Endothelial cell of umbilical vein (primary cell): ENCODE measurements at regions not wholly inside any gene's neighbourhood (a gene's known extent, or its start where the extent isn't known, plus 50 kb on each side); places are given as distances from the start of the nearest gene placed in this dataset.
A peak's percentile ranks its signal among the peaks of the same experiment; 100 is the strongest.

Source experiments
- BruUV-seq: library from RNA; stranded (reverse); fragments of 400-500 nt; replicated peaks from 2 replicates; lab custom pipeline; 2021; lab: Mats Ljungman, UMichigan
- CTCF ChIA-PET: fragments of 300-600, 350-600 bp; sonication (Branson Sonifier 250); formaldehyde crosslinking; loops from one replicate; lab custom pipeline; 2021; ENCODE audit warnings: antibody characterized with exemption, inconsistent platforms; lab: Charles Lee
- POLR2A ChIA-PET: fragments of 300-600, 350-600 bp; sonication (Branson Sonifier 250); formaldehyde crosslinking; loops from one replicate; lab custom pipeline; 2021; ENCODE audit warnings: antibody characterized with exemption, inconsistent platforms; lab: Charles Lee
- DNase-seq: peaks from one replicate; pipeline ENCODE4 v3.0.0-alpha.2; 2011; ENCODE audit warnings: low read depth, low spot score
- FAIRE-seq: peaks from 2 replicates; lab custom pipeline; 2011; peaks lifted over from hg19 to GRCh38; lab: Jason Lieb, UNC
- H2AFZ ChIP-seq: 2 replicates; pipeline ENCODE4 v1.6.0; 2012; ENCODE audit warnings: low read depth, low read length, control low read depth, inconsistent platforms
- H3K27ac ChIP-seq: 2 replicates; pipeline ENCODE4 v1.5.1; 2011; ENCODE audit warnings: low read depth, mild to moderate bottlenecking, control low read depth, low read length, moderate library complexity; ENCODE audit not compliant: insufficient read depth
- H3K27me3 ChIP-seq, 2 experiments: 2 replicates each; pipeline versions ENCODE4 v1.6.0 to v1.6.1; 2011; ENCODE audit warnings: low read length in 2 of 2, mixed read lengths in 1 of 2; ENCODE audit not compliant: control insufficient read depth in 2 of 2, insufficient read depth in 2 of 2
- H3K36me3 ChIP-seq, 2 experiments: 2 replicates in 1 of 2; 3 replicates in 1 of 2; pipeline ENCODE4 v1.5.1; 2011; ENCODE audit warnings: low read length in 2 of 2, mild to moderate bottlenecking in 1 of 2, moderate library complexity in 1 of 2; ENCODE audit not compliant: control insufficient read depth in 2 of 2, insufficient read depth in 2 of 2; ENCODE audit errors: extremely low read depth in 1 of 2
- H3K4me1 ChIP-seq: 3 replicates; pipeline ENCODE4 v1.5.1; 2011; ENCODE audit warnings: mild to moderate bottlenecking, low read length; ENCODE audit not compliant: control insufficient read depth, insufficient read depth; ENCODE audit errors: extremely low read depth
- H3K4me2 ChIP-seq: 2 replicates; pipeline ENCODE4 v1.6.1; 2011; ENCODE audit warnings: low read length, control low read depth, mixed read lengths; ENCODE audit not compliant: insufficient read depth
- H3K4me3 ChIP-seq, 3 experiments: fragments of 200-600 bp in 1 of 3; sonication (generic), shearing (Covaris generic) in 1 of 3; replicated peaks in 1 of 3; 2 replicates each; pipeline ENCODE4 v1.5.1; 2011 to 2016; ENCODE audit warnings: control low read depth in 3 of 3, low read length in 3 of 3, mild to moderate bottlenecking in 2 of 3, inconsistent platforms in 1 of 3, low read depth in 1 of 3, moderate library complexity in 1 of 3; ENCODE audit not compliant: insufficient read depth in 1 of 3
- H3K79me2 ChIP-seq: 2 replicates; pipeline ENCODE4 v1.6.0; 2012; ENCODE audit warnings: low read length, inconsistent platforms; ENCODE audit not compliant: control insufficient read depth, insufficient read depth
- H3K9ac ChIP-seq: replicated peaks from 2 replicates; pipeline ENCODE3; 2011; ENCODE audit warnings: low read length, control low read depth; ENCODE audit not compliant: insufficient read depth; ENCODE audit errors: extremely low read depth
- H3K9me1 ChIP-seq: replicated peaks from 3 replicates; pipeline ENCODE4 v1.6.0; 2011; ENCODE audit warnings: mild to moderate bottlenecking, low read length; ENCODE audit not compliant: control insufficient read depth, insufficient read depth; ENCODE audit errors: extremely low read depth
- H3K9me3 ChIP-seq: replicated peaks from 2 replicates; pipeline ENCODE4 v1.5.1; 2012; ENCODE audit warnings: low read length, inconsistent platforms; ENCODE audit not compliant: control insufficient read depth, insufficient read depth
- H4K20me1 ChIP-seq: replicated peaks from 2 replicates; pipeline ENCODE3; 2011; ENCODE audit warnings: mild to moderate bottlenecking, low read length; ENCODE audit not compliant: control insufficient read depth, insufficient read depth; ENCODE audit errors: extremely low read depth
- GATA2 ChIP-seq: IDR thresholded peaks from 2 replicates; pipeline ENCODE4 v1.7.0; 2011; ENCODE audit warnings: low read depth, mild to moderate bottlenecking, moderate library complexity, mixed read lengths, low read length; ENCODE audit not compliant: insufficient read length, insufficient read depth
- JUN ChIP-seq: IDR thresholded peaks from 2 replicates; pipeline ENCODE4 v1.6.1; 2011; ENCODE audit warnings: borderline replicate concordance, low read depth; ENCODE audit not compliant: insufficient read length, insufficient read depth
- MYC ChIP-seq: IDR thresholded peaks from one replicate; pipeline ENCODE4 v1.6.1; 2011; ENCODE audit warnings: mild to moderate bottlenecking, low read depth, low read length
- POLR2A ChIP-seq: IDR thresholded peaks from 2 replicates; pipeline ENCODE4 v1.6.1; 2012; ENCODE audit warnings: low read depth, mild to moderate bottlenecking, control low read depth, low read length
- POLR2AphosphoS5 ChIP-seq: IDR thresholded peaks from 2 replicates; pipeline ENCODE4 v1.6.1; 2012; ENCODE audit warnings: low read depth, mild to moderate bottlenecking, control low read depth, low read length, moderate library complexity; ENCODE audit not compliant: insufficient read depth
- dilution Hi-C: fragments of 300-500 bp; cut with MboI; formaldehyde crosslinking; loops from one replicate; pipeline ENCODE4 v1.15.0; 2019; ENCODE audit warnings: low sequenced_read_pairs; ENCODE audit not compliant: extremely low pct_ligation_motif_present
- intact Hi-C: fragments of 100-400 bp; cut with micrococcal nuclease; formaldehyde crosslinking; loops from one replicate; pipeline ENCODE4 v1.10.0; 2022
- TF ChIP-seq, protein P1 (sequence below), 2 donors: IDR thresholded peaks; 1 replicate in 1 of 2; 2 replicates in 1 of 2; pipeline ENCODE4 v1.5.1; 2011; ENCODE audit warnings: low read length in 2 of 2, mild to moderate bottlenecking in 2 of 2, moderate library complexity in 2 of 2, control low read depth in 1 of 2, inconsistent platforms in 1 of 2, low read depth in 1 of 2; ENCODE audit not compliant: insufficient read depth in 1 of 2; ENCODE audit errors: extremely low read depth in 1 of 2

DNA sequence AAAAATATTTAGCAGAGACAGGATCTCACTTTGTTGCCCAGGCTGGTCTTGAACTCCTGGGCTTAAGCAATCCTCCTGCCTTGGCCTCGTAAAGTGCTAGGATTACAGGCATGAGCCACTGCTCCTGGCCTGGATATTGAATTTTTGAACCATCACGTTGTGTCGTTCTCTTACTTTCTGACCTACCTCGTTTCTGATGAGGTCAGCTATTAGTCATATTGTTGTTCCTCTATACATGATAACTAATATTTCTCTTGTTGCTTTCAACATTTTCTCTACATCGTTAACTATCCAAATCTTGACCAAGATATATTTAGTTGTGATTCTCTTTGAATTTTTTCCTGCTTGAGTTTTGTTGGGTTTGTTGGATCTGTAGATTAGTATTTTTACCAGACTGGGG, 541.3 kb upstream of the SOX11 start:
- Histone ChIP-seq H3K4me1 (no peaks in the 10 kb centered on the region), H4K20me1 (no peaks in the 10 kb centered on the region), H3K36me3 (no peaks in the 10 kb centered on the region), H3K9me3 (no peaks in the 10 kb centered on the region), H3K4me2 (no peak overlapping the region), H3K79me2 (no peaks in the 10 kb centered on the region), H2AFZ (no peak overlapping the region), H3K9me1 (no peaks in the 10 kb centered on the region), H3K4me3 (no peak overlapping the region), H3K27me3 (no peaks in the 10 kb centered on the region), H3K9ac (no peak overlapping the region), H3K27ac (no peak overlapping the region)
- ChIA-PET POLR2A (no interaction called here), CTCF (no interaction called here)
- dilution Hi-C loops (no loop called here), intact Hi-C loops (no loop called here)
- TF ChIP-seq POLR2AphosphoS5 (no peak), JUN (no peak), MYC (no peak)
- TF ChIP-seq, protein P1, sequence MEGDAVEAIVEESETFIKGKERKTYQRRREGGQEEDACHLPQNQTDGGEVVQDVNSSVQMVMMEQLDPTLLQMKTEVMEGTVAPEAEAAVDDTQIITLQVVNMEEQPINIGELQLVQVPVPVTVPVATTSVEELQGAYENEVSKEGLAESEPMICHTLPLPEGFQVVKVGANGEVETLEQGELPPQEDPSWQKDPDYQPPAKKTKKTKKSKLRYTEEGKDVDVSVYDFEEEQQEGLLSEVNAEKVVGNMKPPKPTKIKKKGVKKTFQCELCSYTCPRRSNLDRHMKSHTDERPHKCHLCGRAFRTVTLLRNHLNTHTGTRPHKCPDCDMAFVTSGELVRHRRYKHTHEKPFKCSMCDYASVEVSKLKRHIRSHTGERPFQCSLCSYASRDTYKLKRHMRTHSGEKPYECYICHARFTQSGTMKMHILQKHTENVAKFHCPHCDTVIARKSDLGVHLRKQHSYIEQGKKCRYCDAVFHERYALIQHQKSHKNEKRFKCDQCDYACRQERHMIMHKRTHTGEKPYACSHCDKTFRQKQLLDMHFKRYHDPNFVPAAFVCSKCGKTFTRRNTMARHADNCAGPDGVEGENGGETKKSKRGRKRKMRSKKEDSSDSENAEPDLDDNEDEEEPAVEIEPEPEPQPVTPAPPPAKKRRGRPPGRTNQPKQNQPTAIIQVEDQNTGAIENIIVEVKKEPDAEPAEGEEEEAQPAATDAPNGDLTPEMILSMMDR (IDR thresholded peaks at IDR 0.05; ENCODE audit: extremely low read depth in 1 of 2, insufficient read depth in 1 of 2, low read depth in 1 of 2, low read length in 2 of 2) = no peak
- no peak for FAIRE-seq
- BruUV-seq = no TSS peak
- no peak for DNase-seq

- FAIRE-seq (peak; percentile 35), DNase-seq (peak; percentile 37)
- intact Hi-C loops (no loop called here), dilution Hi-C loops (no loop called here)
- ChIA-PET CTCF (interaction anchor here (0.6 kb wide), 1 partner anchor 435 kb away, joined by 3 read pairs; no protein-coding TSS in a partner anchor), POLR2A (no interaction called here)
- H3K79me2 ChIP-seq = no peaks in the 10 kb centered on the region
- no peaks in the 10 kb centered on the region for H3K4me1 ChIP-seq
- peak overlapping the region; percentile 24 for H3K27ac ChIP-seq
- no peaks in the 10 kb centered on the region for H3K36me3 ChIP-seq
- TF ChIP-seq JUN = peak; percentile 33
- TF ChIP-seq GATA2 = peak; percentile 46
- no peak for TF ChIP-seq POLR2A
- TF ChIP-seq, protein P1 (IDR thresholded peaks at IDR 0.05; ENCODE audit: extremely low read depth in 1 of 2, insufficient read depth in 1 of 2, low read depth in 1 of 2, low read length in 2 of 2) = no peak
- no peak for TF ChIP-seq MYC
- H3K9me3 ChIP-seq = no peaks in the 10 kb centered on the region
- no peaks in the 10 kb centered on the region for H4K20me1 ChIP-seq
- no peaks in the 10 kb centered on the region for H3K9me1 ChIP-seq
- BruUV-seq = TSS peak; percentile 25
- H3K27me3 ChIP-seq = no peaks in the 10 kb centered on the region
- peak overlapping the region; percentile 28 for H3K4me2 ChIP-seq
- no peak overlapping the region for H3K4me3 ChIP-seq
- no peak overlapping the region for H3K9ac ChIP-seq
- H2AFZ ChIP-seq = no peak overlapping the region
These were observed 527.2 kb upstream of the SOX11 start for GRCh38 chr2:5164776-5165525.
